IPS-20b (cell line): ENCODE measurements at regions not wholly inside any gene's neighbourhood (a gene's known extent, or its start where the extent isn't known, plus 50 kb on each side); places are given as distances from the start of the nearest gene placed in this dataset.

Source experiments
- H3K27ac ChIP-seq: one replicate; pipeline ENCODE4 v1.5.1; 2013; ENCODE audit warnings: low read length
- H3K27me3 ChIP-seq: 2 replicates; pipeline ENCODE4 v1.6.1; 2013; ENCODE audit warnings: mild to moderate bottlenecking, low read length, inconsistent platforms; ENCODE audit not compliant: insufficient read depth
- H3K36me3 ChIP-seq: 2 replicates; pipeline ENCODE4 v1.6.1; 2013; ENCODE audit warnings: low read depth, mild to moderate bottlenecking, inconsistent platforms, low read length, moderate library complexity; ENCODE audit not compliant: insufficient read depth
- H3K4me1 ChIP-seq: 2 replicates; pipeline ENCODE4 v1.6.1; 2013; ENCODE audit warnings: mild to moderate bottlenecking, control low read depth, inconsistent platforms, low read length, moderate library complexity; ENCODE audit not compliant: insufficient read depth
- H3K4me3 ChIP-seq: 2 replicates; pipeline ENCODE4 v1.5.1; 2013; ENCODE audit warnings: mild to moderate bottlenecking, low read length, inconsistent platforms
- H3K9ac ChIP-seq: 2 replicates; pipeline ENCODE4 v1.6.1; 2013; ENCODE audit warnings: low read depth, mild to moderate bottlenecking, inconsistent platforms, low read length, moderate library complexity
- H3K9me3 ChIP-seq: 2 replicates; pipeline ENCODE4 v1.6.1; 2013; ENCODE audit warnings: mild to moderate bottlenecking, low read depth, low read length, inconsistent platforms; ENCODE audit not compliant: insufficient read depth

GRCh38 chr16:6615636-6616035, 717.0 kb upstream of the RBFOX1 start:
- Histone ChIP-seq H3K27me3 (no peaks in the 10 kb centered on the region), H3K36me3 (no peaks in the 10 kb centered on the region), H3K4me1 (peaks cover 3% of the 10 kb centered on the region; the same call in 1 of the 2 replicates), H3K9me3 (peaks cover under 1% of the 10 kb centered on the region; the same call in 1 of the 2 replicates), H3K9ac (no peak overlapping the region), H3K4me3 (no peak overlapping the region), H3K27ac (no peak overlapping the region)

- Histone ChIP-seq H3K27me3 (no peaks in the 10 kb centered on the region), H3K4me3 (no peak overlapping the region), H3K36me3 (no peaks in the 10 kb centered on the region), H3K4me1 (peaks cover 3% of the 10 kb centered on the region; the same call in 1 of the 2 replicates), H3K9ac (no peak overlapping the region), H3K9me3 (no peaks in the 10 kb centered on the region), H3K27ac (no peak overlapping the region)
Measured at GRCh38 chr16:6611535-6611934, 721.1 kb upstream of the RBFOX1 start.

- Histone ChIP-seq H3K9ac (no peak overlapping the region), H3K9me3 (no peaks in the 10 kb centered on the region), H3K27me3 (no peaks in the 10 kb centered on the region), H3K4me1 (no peaks in the 10 kb centered on the region), H3K4me3 (no peak overlapping the region), H3K36me3 (no peaks in the 10 kb centered on the region), H3K27ac (no peak overlapping the region)
Measured at GRCh38 chr16:6605490-6605889, 727.2 kb upstream of the RBFOX1 start.

GRCh38 chr16:6603780-6604325, 728.8 kb upstream of the RBFOX1 start:
- Histone ChIP-seq H3K9me3 (no peaks in the 10 kb centered on the region), H3K27me3 (no peaks in the 10 kb centered on the region), H3K9ac (no peak overlapping the region), H3K4me1 (peaks cover 4% of the 10 kb centered on the region; the same call in 1 of the 2 replicates), H3K4me3 (no peak overlapping the region), H3K27ac (no peak overlapping the region), H3K36me3 (no peaks in the 10 kb centered on the region)

GRCh38 chr16:6602405-6602804, 730.2 kb upstream of the RBFOX1 start:
- Histone ChIP-seq H3K27me3 (no peaks in the 10 kb centered on the region), H3K4me3 (no peak overlapping the region), H3K9me3 (no peaks in the 10 kb centered on the region), H3K27ac (no peak overlapping the region), H3K4me1 (peaks cover 4% of the 10 kb centered on the region; the same call in 1 of the 2 replicates), H3K36me3 (no peaks in the 10 kb centered on the region), H3K9ac (no peak overlapping the region)

GRCh38 chr16:6600167-6600566, 732.5 kb upstream of the RBFOX1 start:
- H3K9ac ChIP-seq = no peak overlapping the region

GRCh38 chr16:6593799-6594198, 738.8 kb upstream of the RBFOX1 start:
- Histone ChIP-seq H3K4me1 (peaks cover 8% of the 10 kb centered on the region; the same call in 1 of the 2 replicates), H3K27ac (no peak overlapping the region), H3K27me3 (no peaks in the 10 kb centered on the region), H3K36me3 (no peaks in the 10 kb centered on the region), H3K9ac (no peak overlapping the region), H3K9me3 (no peaks in the 10 kb centered on the region), H3K4me3 (no peak overlapping the region)

More at GRCh38 chr16:6600167-6600566, 732.5 kb upstream of the RBFOX1 start:
- Histone ChIP-seq H3K4me1 (peaks cover 10% of the 10 kb centered on the region; the same call in 1 of the 2 replicates), H3K27ac (no peak overlapping the region), H3K27me3 (no peaks in the 10 kb centered on the region), H3K9me3 (no peaks in the 10 kb centered on the region), H3K36me3 (no peaks in the 10 kb centered on the region), H3K4me3 (no peak overlapping the region)

- H3K27ac ChIP-seq = no peak overlapping the region
- no peaks in the 10 kb centered on the region for H3K4me1 ChIP-seq
- H3K4me3 ChIP-seq = no peak overlapping the region
- no peaks in the 10 kb centered on the region for H3K36me3 ChIP-seq
- H3K9me3 ChIP-seq = no peaks in the 10 kb centered on the region
- no peak overlapping the region for H3K9ac ChIP-seq
- no peaks in the 10 kb centered on the region; the same call in 1 of the 2 replicates for H3K27me3 ChIP-seq
Measured at GRCh38 chr16:6576606-6577005, 756.0 kb upstream of the RBFOX1 start.

GRCh38 chr16:6576113-6576512, 756.5 kb upstream of the RBFOX1 start:
- no peaks in the 10 kb centered on the region for H3K9me3 ChIP-seq
- no peaks in the 10 kb centered on the region; the same call in 1 of the 2 replicates for H3K27me3 ChIP-seq
- H3K27ac ChIP-seq = no peak overlapping the region
- H3K36me3 ChIP-seq = no peaks in the 10 kb centered on the region
- H3K4me1 ChIP-seq = no peaks in the 10 kb centered on the region; the same call in 1 of the 2 replicates
- H3K4me3 ChIP-seq = no peak overlapping the region
- no peak overlapping the region for H3K9ac ChIP-seq

- Histone ChIP-seq H3K4me3 (no peak overlapping the region), H3K36me3 (no peaks in the 10 kb centered on the region), H3K9ac (no peak overlapping the region), H3K4me1 (no peaks in the 10 kb centered on the region; the same call in 1 of the 2 replicates), H3K27me3 (no peaks in the 10 kb centered on the region; the same call in 1 of the 2 replicates), H3K27ac (no peak overlapping the region), H3K9me3 (no peaks in the 10 kb centered on the region)
Measured at GRCh38 chr16:6574146-6574545, 758.5 kb upstream of the RBFOX1 start.

GRCh38 chr16:6573577-6573976, 759.1 kb upstream of the RBFOX1 start:
- no peaks in the 10 kb centered on the region; the same call in 1 of the 2 replicates for H3K27me3 ChIP-seq
- H3K9me3 ChIP-seq = no peaks in the 10 kb centered on the region
- no peaks in the 10 kb centered on the region; the same call in 1 of the 2 replicates for H3K4me1 ChIP-seq
- H3K36me3 ChIP-seq = no peaks in the 10 kb centered on the region
- H3K4me3 ChIP-seq = no peak overlapping the region
- H3K9ac ChIP-seq = no peak overlapping the region
- no peak overlapping the region for H3K27ac ChIP-seq

GRCh38 chr16:6571044-6571443, 761.6 kb upstream of the RBFOX1 start:
- H3K4me1 ChIP-seq = no peaks in the 10 kb centered on the region; the same call in 1 of the 2 replicates
- no peak overlapping the region for H3K9ac ChIP-seq
- H3K9me3 ChIP-seq = no peaks in the 10 kb centered on the region
- H3K4me3 ChIP-seq = no peak overlapping the region
- no peak overlapping the region for H3K27ac ChIP-seq
- H3K36me3 ChIP-seq = no peaks in the 10 kb centered on the region
- H3K27me3 ChIP-seq = no peaks in the 10 kb centered on the region; the same call in 1 of the 2 replicates
